Testis (tissue), 2 donors: ENCODE measurements at regions not wholly inside any gene's neighbourhood (a gene's known extent, or its start where the extent isn't known, plus 50 kb on each side); places are given as distances from the start of the nearest gene placed in this dataset.

ENCODE experiments used
- DNase-seq: peaks from one replicate; pipeline ENCODE4 v3.0.0-alpha.2; 2019
- H3K27ac ChIP-seq, 2 donors: fragments of 200-600 bp; sonication (generic); one replicate each; pipeline ENCODE4 v1.5.1; 2019
- H3K27me3 ChIP-seq: fragments of 200-600 bp; sonication (generic); one replicate; pipeline ENCODE4 v1.5.1; 2019
- H3K36me3 ChIP-seq: fragments of 200-600 bp; sonication (generic); one replicate; pipeline ENCODE4 v1.5.1; 2017; ENCODE audit warnings: low read depth; ENCODE audit errors: missing control alignments
- H3K4me1 ChIP-seq: fragments of 200-600 bp; sonication (generic); one replicate; pipeline ENCODE4 v1.5.1; 2019
- H3K4me3 ChIP-seq, 2 donors: fragments of 200-600 bp; sonication (generic); one replicate each; pipeline ENCODE4 v1.5.1; 2017 to 2019
- H3K9me3 ChIP-seq: fragments of 200-600 bp; sonication (generic); one replicate; pipeline ENCODE4 v1.5.1; 2017
- CTCF ChIP-seq, 3 experiments: fragments of 450-650 bp in 2 of 3; fragments of 200-600 bp in 1 of 3; sonication (generic) in 1 of 3; IDR thresholded peaks; one replicate each; pipeline ENCODE4 v1.5.1; 2016 to 2019; ENCODE audit warnings: antibody characterized with exemption in 3 of 3, mild to moderate bottlenecking in 2 of 3, moderate library complexity in 1 of 3
- POLR2A ChIP-seq: fragments of 450-650 bp; IDR thresholded peaks from one replicate; pipeline ENCODE4 v1.6.1; 2017; ENCODE audit warnings: antibody characterized with exemption, mild to moderate bottlenecking, moderate library complexity
- WGBS, 2 donors: methylation state at CpG; one replicate each; pipeline ENCODE4 v1.1.5; 2018; 5-methylcytosine and 5-hydroxymethylcytosine counted together
- intact Hi-C: fragments of 100-400 bp; cut with DNase I; formaldehyde crosslinking; loops from one replicate; pipeline ENCODE4 v1.15.1; 2023; ENCODE audit warnings: low total_unique reads

GRCh38 chr7:79971058-79971457 is 163.6 kb upstream of the GNAI1 start:
- intact Hi-C loops = no loop called here
- 96 to 97% methylated on average over 3 of the region's 3 CpGs for WGBS, 2 donors

GRCh38 chr7:79968894-79969293 is 165.7 kb upstream of the GNAI1 start:
- Histone ChIP-seq H3K36me3 (no peaks in the 10 kb centered on the region), H3K4me3 (no peak overlapping the region), H3K4me1 (no peaks in the 10 kb centered on the region), H3K9me3 (no peaks in the 10 kb centered on the region), H3K27ac (no peak overlapping the region), H3K27me3 (no peaks in the 10 kb centered on the region)
- no peak for DNase-seq
- intact Hi-C loops = no loop called here
- WGBS, 2 donors = 82 to 83% methylated on average over 2 of the region's 2 CpGs
- TF ChIP-seq POLR2A (no peak), CTCF (IDR thresholded peaks at IDR 0.05) (no peak)

More at GRCh38 chr7:79971058-79971457, 163.6 kb upstream of the GNAI1 start:
- no peak overlapping the region for H3K4me3 ChIP-seq
- H3K9me3 ChIP-seq = no peaks in the 10 kb centered on the region
- no peak for DNase-seq
- H3K27ac ChIP-seq = no peak overlapping the region
- H3K4me1 ChIP-seq = no peaks in the 10 kb centered on the region
- H3K27me3 ChIP-seq = no peaks in the 10 kb centered on the region
- no peaks in the 10 kb centered on the region for H3K36me3 ChIP-seq
- TF ChIP-seq POLR2A = no peak

- Histone ChIP-seq H3K9me3 (no peaks in the 10 kb centered on the region), H3K27ac (no peak overlapping the region), H3K36me3 (no peaks in the 10 kb centered on the region), H3K4me3 (no peak overlapping the region), H3K4me1 (no peaks in the 10 kb centered on the region), H3K27me3 (no peaks in the 10 kb centered on the region)
- WGBS, 2 donors = 66 to 93% methylated on average over 4 of the region's 4 CpGs
- DNase-seq = no peak
- intact Hi-C loops = no loop called here
- TF ChIP-seq CTCF (IDR thresholded peaks at IDR 0.05) = no peak
- TF ChIP-seq POLR2A = no peak
Measured at GRCh38 chr7:79968077-79968648, 166.5 kb upstream of the GNAI1 start.

GRCh38 chr7:79965946-79966345 is 168.7 kb upstream of the GNAI1 start:
- Histone ChIP-seq H3K27me3 (no peaks in the 10 kb centered on the region), H3K36me3 (no peaks in the 10 kb centered on the region), H3K27ac (no peak overlapping the region), H3K9me3 (no peaks in the 10 kb centered on the region), H3K4me3 (no peak overlapping the region), H3K4me1 (no peaks in the 10 kb centered on the region)
- no peak for DNase-seq
- 88 to 90% methylated on average over 4 of the region's 4 CpGs for WGBS, 2 donors
- TF ChIP-seq CTCF (IDR thresholded peaks at IDR 0.05) (no peak), POLR2A (no peak)
- intact Hi-C loops = no loop called here

GRCh38 chr7:79964463-79964862 is 170.2 kb upstream of the GNAI1 start:
- 88 to 98% methylated on average over 1 of the region's 1 CpG for WGBS, 2 donors
- TF ChIP-seq CTCF (IDR thresholded peaks at IDR 0.05) = no peak
- TF ChIP-seq POLR2A = no peak
- intact Hi-C loops = no loop called here
- H3K27me3 ChIP-seq = no peaks in the 10 kb centered on the region
- no peaks in the 10 kb centered on the region for H3K36me3 ChIP-seq
- H3K4me1 ChIP-seq = no peaks in the 10 kb centered on the region
- DNase-seq = no peak
- H3K9me3 ChIP-seq = no peaks in the 10 kb centered on the region
- H3K27ac ChIP-seq = no peak overlapping the region
- H3K4me3 ChIP-seq = no peak overlapping the region
